GM19099 (cell line): ENCODE measurements at regions not wholly inside any gene's neighbourhood (a gene's known extent, or its start where the extent isn't known, plus 50 kb on each side); places are given as distances from the start of the nearest gene placed in this dataset.

Experiments used
- POLR2A ChIP-seq: IDR thresholded peaks from 3 replicates; pipeline ENCODE4 v1.6.1; 2011; ENCODE audit warnings: low read depth; ENCODE audit not compliant: insufficient read length; ENCODE audit errors: extremely low read depth

DNA sequence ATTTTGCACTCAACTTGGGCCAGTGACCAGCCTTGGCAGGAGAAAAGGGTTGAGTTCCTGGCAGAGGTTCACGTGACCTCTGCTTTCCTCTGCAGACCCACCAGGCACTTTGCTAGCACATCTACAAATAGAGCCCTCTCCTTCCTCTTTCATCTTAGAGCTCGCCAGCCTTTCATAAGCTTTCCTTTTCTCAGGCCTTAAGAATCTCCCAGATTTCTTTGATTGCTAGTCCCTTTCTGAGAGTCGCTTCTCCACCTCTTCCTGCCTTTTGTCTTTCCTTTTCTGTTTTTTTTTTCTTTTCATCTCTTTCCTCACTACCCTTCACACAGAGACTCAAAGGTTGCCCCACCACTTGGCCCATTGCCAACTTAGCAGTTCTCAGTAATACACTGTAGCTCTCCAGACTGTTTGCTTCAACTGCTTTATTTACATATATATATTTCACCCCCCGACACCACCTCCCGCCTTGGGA lies 375.7 kb upstream of the SPRY2 start:
- TF ChIP-seq POLR2A, result no peak

DNA sequence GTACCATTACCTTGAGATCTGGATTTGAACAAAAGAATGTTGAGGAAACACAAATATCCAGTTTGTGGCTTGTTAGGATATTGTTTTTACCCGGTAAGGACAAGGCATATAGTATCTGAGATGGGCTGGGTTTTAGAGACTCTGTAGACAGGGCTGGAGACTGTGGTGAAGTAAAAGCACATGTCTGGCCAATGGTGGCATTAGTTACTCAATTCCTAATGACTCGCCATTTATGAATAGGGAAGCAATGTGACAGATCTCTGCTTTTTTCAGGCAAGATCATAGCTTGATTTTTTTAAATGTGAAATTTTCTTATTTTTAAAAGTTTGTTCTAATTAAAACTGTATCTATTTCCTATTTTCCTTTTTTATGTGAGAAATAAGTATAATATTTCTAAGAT lies 371.1 kb upstream of the SPRY2 start:
- TF ChIP-seq POLR2A, result no peak

DNA sequence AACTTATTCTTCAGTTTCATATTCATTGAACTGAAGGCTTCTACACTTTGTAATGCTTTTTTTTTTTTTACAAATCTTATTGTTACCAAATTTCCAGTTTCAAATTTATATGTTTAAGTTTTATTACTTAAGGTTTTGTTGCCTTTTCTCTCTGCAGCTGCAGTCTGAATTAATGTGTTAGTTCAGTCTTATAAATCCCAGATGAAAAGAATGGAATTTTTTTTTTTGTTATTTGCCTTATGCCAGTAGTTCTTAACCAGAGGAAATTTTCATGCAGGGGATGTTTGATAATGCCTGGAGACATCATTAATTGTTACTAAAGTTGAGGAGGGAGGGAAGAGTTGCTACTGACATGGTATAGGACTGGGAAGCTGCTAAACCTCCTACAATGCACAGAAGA lies 367.9 kb upstream of the SPRY2 start:
- TF ChIP-seq POLR2A, result no peak

DNA sequence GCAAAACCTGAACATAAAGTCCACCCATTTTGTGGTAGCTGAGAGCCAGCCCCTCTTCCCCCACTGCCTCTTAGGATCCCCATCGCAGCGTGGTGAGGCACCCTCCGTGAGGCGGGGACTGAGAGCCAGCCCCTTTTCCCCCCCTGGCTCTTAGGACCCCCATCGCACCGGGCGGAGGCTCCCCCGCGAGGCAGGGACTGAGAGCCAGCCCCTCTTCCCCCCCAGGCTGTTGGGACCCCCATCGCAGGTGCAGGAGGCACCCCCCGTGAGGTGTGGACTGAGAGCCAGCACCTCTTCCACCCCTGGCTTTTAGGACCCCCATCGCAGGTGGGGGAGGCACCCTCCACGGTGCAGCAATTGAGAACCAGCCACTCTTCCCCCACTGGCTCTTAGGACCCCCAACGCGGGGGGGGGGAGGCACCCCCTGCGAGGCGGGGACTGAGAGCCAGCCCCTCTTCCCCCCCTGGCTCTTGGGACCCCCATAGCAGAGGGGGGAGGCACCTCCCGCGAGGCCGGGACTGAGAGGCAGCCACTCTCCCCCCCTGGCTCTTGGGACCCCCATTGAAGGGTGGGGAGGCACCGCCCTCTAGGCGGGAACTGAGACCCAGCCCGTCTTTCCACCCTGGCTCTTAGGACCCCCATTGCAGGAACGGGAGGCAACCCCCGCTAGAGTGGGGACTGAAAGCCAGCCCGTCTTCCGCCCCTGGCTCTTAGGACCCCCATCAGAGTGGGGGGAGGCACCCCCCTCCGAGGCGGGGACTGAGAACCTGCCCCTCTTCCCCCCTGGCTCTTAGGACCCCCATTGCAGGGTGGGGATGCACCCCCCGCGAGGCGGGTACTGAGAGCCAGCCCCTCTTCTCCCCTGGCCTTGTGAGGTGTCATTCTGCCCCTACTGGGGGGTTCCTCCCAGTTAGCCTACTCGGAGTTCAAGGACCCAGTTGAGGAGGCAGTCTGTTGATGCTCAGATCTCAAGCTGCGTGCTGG lies 366.4 kb upstream of the SPRY2 start:
- no peak for TF ChIP-seq POLR2A

DNA sequence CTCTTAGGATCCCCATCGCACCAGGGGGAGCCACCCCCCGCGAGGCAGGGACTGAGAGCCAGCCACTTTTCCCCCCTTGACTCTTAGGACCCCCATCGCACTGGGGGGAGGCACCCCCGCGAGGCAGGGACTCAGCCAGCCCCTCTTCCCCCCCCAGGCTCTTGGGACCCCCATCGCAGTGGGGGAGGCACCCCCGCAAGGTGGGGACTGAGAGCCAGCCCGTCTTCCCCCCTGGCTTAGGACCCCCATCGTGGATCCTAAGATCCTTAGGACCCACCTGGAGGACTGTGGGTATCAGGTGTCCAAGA lies 365.2 kb upstream of the SPRY2 start:
- no peak for TF ChIP-seq POLR2A

DNA sequence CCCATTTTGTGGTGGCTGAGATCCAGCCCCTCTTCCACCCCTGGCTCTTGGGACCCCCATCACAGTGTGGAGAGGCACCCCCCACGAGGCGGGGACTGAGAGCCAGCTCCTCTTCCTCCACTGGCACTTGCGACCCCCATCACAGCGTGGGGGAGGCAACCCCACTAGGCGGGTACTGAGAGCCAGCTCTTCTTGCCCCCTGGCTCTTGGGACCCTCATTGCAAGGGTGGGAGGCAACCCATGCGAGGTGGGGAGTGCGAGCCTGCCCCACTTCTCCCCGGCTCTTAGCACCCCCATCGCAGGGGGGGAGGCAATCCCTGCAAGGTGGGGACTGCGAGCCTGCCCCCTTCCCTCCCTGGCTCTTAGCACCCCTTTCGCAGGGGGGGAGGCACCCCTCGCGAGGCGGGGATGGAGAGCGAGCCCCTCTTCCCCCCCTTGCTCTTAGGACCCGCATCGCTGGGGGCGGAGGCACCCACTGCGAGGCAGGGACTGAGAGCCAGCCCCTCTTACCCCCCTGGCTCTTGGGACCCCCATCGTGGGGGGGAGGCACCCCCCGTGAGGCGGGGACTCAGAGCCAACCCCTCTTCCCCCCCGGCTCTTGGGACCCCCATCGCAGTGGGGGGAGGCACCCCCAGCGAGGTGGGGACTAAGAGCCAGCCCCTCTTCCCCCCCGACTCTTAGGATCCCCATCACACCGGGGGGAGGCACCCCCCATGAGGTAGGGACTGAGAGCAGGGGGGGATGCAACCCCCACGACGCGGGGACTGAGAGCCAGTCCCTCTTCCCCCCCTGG lies 364.6 kb upstream of the SPRY2 start:
- TF ChIP-seq POLR2A, result no peak

DNA sequence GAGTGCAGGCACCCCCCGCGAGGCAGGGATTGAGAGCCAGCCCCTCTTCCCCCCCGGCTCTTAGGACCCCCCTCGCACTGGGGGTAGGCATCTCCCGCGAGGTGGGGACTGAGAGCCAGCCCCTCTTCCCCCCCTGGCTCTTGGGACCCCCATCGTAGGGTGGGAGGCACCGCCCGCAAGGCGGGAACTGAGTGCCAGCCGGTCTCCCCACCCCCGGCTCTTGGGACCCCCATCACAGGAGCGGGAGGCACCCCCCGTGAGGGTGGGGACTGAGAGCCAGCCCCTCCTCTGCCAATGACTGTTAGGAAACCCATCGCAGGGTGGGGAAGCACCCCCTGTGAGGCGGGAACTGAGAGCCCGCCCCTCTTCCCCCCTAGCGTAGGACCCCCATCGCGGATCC lies 363.4 kb upstream of the SPRY2 start:
- no peak for TF ChIP-seq POLR2A

DNA sequence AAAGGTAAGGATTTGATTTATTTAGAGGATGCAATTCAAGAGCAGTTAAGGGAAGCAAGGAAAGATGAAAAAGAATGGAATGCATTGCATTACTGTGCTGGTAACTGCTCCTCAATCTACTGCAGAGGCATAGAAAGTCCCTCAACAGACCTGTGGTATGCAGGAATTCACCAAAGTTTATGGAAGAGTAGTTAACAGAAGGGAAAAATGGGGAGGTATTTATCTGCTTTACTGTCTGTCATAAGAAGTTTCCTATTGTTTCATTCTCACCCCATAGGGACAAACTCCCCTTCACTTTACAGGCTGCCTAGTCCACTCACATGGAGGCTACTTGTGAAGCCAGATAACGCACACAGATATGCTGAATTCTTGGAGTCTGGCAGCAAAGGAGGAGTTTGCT lies 354.9 kb upstream of the SPRY2 start:
- TF ChIP-seq POLR2A, result no peak

DNA sequence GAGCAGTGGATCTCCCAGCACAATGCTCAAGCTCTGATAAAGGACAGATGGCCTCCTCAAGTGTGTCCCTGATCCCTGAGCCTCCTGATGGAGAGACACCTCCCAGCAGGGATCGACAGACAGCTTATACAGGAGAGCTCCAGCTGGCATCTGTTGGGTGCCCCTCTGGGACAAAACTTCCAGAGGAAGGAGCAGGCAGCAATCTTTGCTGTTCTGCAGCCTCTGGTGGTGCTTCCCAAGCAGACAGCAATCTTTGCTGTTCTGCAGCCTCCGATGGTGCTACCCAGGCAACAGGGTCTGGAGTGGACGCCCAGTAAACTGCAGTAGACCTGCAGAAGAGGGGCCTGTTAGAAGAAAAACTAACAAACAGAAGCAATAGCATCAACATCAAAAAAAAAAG lies 349.3 kb upstream of the SPRY2 start:
- TF ChIP-seq POLR2A, result no peak

DNA sequence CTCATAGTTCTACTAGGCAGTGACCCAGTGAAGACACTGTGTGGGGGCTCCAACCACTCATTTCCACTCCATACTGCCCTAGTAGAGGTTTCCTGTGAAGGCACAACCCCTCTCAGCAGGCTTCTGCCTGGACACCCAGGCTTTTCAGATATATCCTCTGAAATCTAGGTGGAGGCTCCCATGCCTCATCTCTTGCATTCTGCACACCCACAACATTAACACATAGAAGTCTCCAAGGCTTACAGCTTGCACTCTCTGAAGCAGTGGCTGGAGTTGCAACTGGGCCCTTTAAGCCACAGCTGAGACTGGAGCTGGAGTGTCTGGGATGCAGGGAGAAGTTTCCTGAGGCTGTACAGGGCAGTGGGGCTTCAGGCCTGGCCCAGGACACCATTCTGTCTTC lies 347.7 kb upstream of the SPRY2 start:
- no peak for TF ChIP-seq POLR2A

DNA sequence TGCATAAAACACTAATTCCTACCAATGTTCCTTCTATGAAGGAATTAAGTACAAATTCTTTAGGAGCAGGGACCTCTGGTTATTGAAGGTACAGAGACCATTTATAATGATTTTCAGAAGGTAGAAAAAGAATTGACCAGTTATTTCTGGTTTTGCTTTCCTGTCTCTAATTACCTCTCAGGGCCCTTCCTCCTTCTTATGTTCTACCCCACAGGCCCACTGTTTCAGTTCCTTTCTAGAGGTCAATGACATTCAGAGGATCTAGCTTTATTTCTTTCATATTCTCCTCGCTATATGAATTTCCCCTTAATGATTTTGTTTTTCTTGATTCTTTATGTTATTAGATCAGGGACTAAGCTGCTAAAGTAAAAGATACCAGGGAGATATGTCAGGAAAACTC lies 345.0 kb upstream of the SPRY2 start:
- TF ChIP-seq POLR2A, result no peak

DNA sequence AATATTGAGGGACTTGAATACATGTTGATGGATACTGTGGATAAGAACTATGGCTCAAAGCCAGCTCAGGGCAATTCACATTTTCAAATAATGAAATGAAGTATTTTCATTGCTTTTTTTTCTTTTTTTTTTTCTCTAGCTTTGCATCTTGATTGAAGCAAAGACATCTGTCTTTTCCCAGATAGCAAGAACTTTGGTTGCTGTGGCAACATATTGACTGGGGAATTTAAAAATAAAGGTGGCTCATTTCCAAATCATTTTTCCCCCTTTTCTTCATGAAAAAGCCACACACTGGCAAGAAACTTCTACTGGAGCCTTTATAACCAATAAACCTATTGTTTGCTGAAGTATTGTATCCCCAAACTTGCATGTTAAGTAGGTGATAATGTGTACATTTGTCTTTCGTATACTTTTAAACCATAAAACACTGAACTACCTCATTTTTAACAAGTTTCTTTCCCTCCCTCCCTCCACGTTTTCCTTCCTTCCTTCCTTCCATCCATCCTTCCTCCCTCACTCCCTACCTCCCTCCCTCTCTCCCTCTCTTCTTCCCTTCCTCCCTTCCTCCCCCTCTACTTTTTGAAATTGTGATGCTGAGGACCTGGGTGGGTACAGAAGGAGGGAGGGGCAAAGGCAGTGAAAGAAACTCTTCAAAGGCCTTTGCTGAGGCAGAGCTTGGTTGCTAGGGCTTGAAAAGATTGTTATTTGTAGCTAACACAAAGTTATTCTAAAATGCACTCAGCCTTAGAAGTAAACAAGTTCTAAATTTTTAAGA lies 343.5 kb upstream of the SPRY2 start:
- no peak for TF ChIP-seq POLR2A

DNA sequence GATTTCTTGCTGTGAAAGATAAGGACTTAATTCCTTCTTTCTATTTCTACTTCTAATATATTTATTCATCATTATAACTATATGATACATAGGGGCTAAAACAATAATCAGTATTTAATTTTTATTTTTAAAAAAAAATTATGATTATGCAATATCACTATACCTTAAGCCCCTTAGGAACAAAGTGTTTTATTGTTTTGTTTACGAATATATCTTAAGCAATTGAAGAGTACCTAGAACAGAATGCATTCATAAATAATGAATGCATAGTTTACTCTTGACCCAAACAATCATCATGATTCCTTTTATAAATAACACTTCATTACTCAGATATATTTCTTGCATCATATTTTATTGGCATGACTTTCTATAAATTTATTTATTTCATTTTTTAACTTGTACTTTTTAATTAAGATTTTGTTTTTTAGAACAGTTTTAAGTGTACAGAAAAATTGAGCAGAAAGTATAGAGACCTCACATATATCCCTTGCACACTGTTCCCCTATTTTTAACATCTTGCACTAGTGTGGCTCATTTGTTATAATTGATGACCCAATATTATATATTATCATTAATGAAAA lies 339.9 kb upstream of the SPRY2 start:
- no peak for TF ChIP-seq POLR2A

DNA sequence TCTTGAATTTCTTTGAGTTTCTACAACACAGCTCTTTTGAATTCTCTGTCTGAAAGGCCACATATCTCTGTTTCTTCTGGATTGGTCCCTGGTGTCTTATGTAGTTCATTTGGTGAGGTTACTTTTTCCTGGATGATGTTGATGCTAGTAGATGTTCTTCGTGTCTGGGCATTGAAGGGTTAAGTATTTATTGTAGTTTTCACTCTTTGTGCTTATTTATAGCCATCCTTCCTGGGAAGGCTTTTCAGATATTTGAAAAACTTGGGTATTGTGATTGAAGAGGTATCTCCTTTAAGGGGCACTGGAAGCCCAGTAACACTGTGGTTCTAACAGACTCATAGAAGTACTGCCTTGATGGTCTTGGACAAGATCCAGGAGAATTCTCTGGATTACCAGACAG lies 338.5 kb upstream of the SPRY2 start:
- TF ChIP-seq POLR2A, result no peak

DNA sequence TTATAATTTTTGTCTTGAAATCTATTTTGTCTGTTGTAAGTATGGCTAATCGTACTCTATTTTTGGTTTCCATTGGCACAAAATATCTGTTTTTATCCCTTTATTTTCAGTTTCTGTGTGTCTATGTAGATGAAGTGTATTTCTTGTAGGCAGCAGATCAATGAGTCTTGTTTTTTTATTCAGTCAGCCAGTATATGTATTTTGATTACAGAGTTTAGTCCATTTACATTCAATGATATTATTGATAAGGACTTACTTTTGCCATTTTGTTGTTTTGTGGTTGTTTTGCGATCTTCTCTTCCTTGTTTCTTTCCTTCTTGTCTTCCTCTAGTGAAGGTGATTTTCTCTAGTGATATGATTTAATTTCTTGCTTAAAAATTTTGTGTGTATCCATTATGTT lies 336.3 kb upstream of the SPRY2 start:
- TF ChIP-seq POLR2A, result no peak
